ENCODE measurements at regions not wholly inside any gene's neighbourhood (a gene's known extent, or its start where the extent isn't known, plus 50 kb on each side); places are given as distances from the start of the nearest gene placed in this dataset.

DNA sequence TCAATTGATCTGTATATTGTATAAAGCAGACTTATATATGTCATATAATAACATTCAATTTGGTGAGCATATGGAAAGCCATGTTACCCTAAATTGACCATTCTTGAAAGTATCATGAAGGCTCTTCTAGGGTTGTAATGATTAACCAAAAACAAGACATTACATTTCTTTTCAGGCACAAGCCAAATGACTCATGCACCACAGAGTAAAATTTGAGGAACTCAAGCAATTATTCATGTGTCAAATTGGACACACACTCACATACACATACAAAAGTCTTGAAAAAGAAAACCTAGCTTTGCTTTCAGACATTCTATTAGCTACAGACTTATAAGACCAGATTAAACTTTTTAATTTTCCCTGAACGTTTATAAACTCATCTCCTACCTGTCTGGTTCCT is 146.5 kb upstream of the PCDH18 start (continued):
- TF ChIP-seq, protein P1, sequence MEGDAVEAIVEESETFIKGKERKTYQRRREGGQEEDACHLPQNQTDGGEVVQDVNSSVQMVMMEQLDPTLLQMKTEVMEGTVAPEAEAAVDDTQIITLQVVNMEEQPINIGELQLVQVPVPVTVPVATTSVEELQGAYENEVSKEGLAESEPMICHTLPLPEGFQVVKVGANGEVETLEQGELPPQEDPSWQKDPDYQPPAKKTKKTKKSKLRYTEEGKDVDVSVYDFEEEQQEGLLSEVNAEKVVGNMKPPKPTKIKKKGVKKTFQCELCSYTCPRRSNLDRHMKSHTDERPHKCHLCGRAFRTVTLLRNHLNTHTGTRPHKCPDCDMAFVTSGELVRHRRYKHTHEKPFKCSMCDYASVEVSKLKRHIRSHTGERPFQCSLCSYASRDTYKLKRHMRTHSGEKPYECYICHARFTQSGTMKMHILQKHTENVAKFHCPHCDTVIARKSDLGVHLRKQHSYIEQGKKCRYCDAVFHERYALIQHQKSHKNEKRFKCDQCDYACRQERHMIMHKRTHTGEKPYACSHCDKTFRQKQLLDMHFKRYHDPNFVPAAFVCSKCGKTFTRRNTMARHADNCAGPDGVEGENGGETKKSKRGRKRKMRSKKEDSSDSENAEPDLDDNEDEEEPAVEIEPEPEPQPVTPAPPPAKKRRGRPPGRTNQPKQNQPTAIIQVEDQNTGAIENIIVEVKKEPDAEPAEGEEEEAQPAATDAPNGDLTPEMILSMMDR (IDR thresholded peaks at IDR 0.05; ENCODE audit: poor library complexity, severe bottlenecking): no peak
- no peak for TF ChIP-seq POLR2AphosphoS5 (IDR thresholded peaks at IDR 0.05)

DNA sequence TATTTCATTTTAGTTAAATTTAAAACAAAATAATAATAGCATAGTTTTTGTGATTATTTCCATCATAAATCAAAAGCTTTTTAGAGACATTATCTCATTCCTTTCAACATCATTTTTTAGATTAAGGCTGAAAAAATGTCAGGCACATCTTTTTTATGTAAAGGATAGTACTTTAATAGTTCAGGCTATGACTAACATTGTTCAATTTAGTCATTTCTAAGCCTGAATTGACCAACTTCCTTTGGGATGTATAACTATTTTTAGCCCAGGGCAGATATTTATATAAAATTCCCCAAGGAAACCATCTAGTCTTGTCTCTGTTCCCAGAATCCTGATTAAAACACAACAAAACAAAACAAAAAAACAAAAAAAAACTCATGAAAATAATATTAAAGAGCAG is 145.6 kb upstream of the PCDH18 start:
- Histone ChIP-seq H2AFZ (ENCODE audit: low read depth, low read length) (no peak overlapping the region), H4K20me1 (ENCODE audit: insufficient read depth) (no peaks in the 10 kb centered on the region), H3F3A (ENCODE audit: insufficient read depth, low read length, poor library complexity, severe bottlenecking) (no peaks in the 10 kb centered on the region), H3K36me3 (ENCODE audit: insufficient read depth, low read length) (no peaks in the 10 kb centered on the region), H3K4me2 (ENCODE audit: low read length) (no peak overlapping the region), H3K27ac (ENCODE audit: low read length) (no peak overlapping the region), H3K9me2 (ENCODE audit: insufficient read depth, low read length) (no peaks in the 10 kb centered on the region), H3K9me3 (ENCODE audit: low read length) (no peaks in the 10 kb centered on the region), H3K27me3 (ENCODE audit: insufficient read depth, low read depth, low read length) (no peaks in the 10 kb centered on the region), H3K79me2 (replicated peaks; ENCODE audit: insufficient read depth, low read length) (no peaks in the 10 kb centered on the region), H3K4me3 (ENCODE audit: low read length) (no peak overlapping the region), H3K9ac (ENCODE audit: low read length) (no peak overlapping the region)
- TF ChIP-seq EZH2 (IDR thresholded peaks at IDR 0.05; ENCODE audit: borderline replicate concordance, insufficient read depth, low read length, poor library complexity, severe bottlenecking) (no peak), MXI1 (conservative IDR thresholded peaks at IDR 0.05; ENCODE audit: poor library complexity, severe bottlenecking) (no peak), EP300 (conservative IDR thresholded peaks at IDR 0.05; ENCODE audit: poor library complexity, severe bottlenecking) (no peak)

DNA sequence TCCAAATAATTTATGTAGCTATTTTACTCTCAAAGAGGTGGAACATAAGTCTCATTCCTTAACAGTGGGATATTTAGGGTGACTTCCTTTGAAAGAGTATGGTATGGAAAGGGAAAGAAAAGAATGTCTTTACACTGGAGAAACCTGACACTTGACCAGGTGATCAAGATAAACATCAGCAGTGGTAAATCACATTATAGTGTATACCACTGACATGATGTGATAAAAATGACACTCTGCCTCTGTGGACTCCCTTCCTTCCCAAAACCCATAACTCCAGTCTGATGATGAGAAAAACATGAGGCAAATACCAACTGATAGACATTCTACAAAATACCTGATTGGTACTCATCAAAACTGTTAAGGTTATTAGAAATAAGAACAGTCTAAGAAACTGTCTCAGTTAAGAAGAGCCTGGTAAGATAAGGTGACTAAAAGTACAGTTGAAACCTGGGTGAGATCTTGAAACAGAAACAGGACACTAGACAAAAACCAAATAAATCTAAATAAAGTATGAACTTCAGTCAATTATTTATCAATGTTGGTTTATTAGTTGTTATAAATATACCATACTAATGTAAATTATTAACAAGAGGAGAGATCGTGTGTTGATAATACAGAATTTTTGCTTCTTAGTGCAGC is 144.2 kb upstream of the PCDH18 start:
- Histone ChIP-seq H3K79me2 (replicated peaks; ENCODE audit: insufficient read depth, low read length) (no peaks in the 10 kb centered on the region), H3K27me3 (ENCODE audit: insufficient read depth, low read depth, low read length) (no peaks in the 10 kb centered on the region), H4K20me1 (ENCODE audit: insufficient read depth) (no peaks in the 10 kb centered on the region), H3K9ac (ENCODE audit: low read length) (no peak overlapping the region), H3K4me2 (ENCODE audit: low read length) (no peak overlapping the region), H3K4me3 (ENCODE audit: low read length) (no peak overlapping the region), H3F3A (ENCODE audit: insufficient read depth, low read length, poor library complexity, severe bottlenecking) (no peaks in the 10 kb centered on the region), H3K9me2 (ENCODE audit: insufficient read depth, low read length) (no peaks in the 10 kb centered on the region), H3K36me3 (ENCODE audit: insufficient read depth, low read length) (no peaks in the 10 kb centered on the region), H3K27ac (ENCODE audit: low read length) (no peak overlapping the region), H2AFZ (ENCODE audit: low read depth, low read length) (no peak overlapping the region), H3K9me3 (ENCODE audit: low read length) (no peaks in the 10 kb centered on the region)
- TF ChIP-seq, protein P2, sequence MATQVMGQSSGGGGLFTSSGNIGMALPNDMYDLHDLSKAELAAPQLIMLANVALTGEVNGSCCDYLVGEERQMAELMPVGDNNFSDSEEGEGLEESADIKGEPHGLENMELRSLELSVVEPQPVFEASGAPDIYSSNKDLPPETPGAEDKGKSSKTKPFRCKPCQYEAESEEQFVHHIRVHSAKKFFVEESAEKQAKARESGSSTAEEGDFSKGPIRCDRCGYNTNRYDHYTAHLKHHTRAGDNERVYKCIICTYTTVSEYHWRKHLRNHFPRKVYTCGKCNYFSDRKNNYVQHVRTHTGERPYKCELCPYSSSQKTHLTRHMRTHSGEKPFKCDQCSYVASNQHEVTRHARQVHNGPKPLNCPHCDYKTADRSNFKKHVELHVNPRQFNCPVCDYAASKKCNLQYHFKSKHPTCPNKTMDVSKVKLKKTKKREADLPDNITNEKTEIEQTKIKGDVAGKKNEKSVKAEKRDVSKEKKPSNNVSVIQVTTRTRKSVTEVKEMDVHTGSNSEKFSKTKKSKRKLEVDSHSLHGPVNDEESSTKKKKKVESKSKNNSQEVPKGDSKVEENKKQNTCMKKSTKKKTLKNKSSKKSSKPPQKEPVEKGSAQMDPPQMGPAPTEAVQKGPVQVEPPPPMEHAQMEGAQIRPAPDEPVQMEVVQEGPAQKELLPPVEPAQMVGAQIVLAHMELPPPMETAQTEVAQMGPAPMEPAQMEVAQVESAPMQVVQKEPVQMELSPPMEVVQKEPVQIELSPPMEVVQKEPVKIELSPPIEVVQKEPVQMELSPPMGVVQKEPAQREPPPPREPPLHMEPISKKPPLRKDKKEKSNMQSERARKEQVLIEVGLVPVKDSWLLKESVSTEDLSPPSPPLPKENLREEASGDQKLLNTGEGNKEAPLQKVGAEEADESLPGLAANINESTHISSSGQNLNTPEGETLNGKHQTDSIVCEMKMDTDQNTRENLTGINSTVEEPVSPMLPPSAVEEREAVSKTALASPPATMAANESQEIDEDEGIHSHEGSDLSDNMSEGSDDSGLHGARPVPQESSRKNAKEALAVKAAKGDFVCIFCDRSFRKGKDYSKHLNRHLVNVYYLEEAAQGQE (IDR thresholded peaks at IDR 0.05; ENCODE audit: borderline replicate concordance): no peak
- TF ChIP-seq EZH2 (IDR thresholded peaks at IDR 0.05; ENCODE audit: borderline replicate concordance, insufficient read depth, low read length, poor library complexity, severe bottlenecking) (no peak), SMC3 (conservative IDR thresholded peaks at IDR 0.05; ENCODE audit: poor library complexity) (no peak), EP300 (conservative IDR thresholded peaks at IDR 0.05; ENCODE audit: poor library complexity, severe bottlenecking) (no peak), RAD21 (conservative IDR thresholded peaks at IDR 0.05) (no peak), MXI1 (conservative IDR thresholded peaks at IDR 0.05; ENCODE audit: poor library complexity, severe bottlenecking) (no peak), POLR2AphosphoS5 (IDR thresholded peaks at IDR 0.05) (no peak), TAF1 (IDR thresholded peaks at IDR 0.05; ENCODE audit: low read depth) (no peak)
- TF ChIP-seq, protein P1 (IDR thresholded peaks at IDR 0.05; ENCODE audit: poor library complexity, severe bottlenecking): no peak
